T-cell (primary cell): ENCODE measurements at regions not wholly inside any gene's neighbourhood (a gene's known extent, or its start where the extent isn't known, plus 50 kb on each side); places are given as distances from the start of the nearest gene placed in this dataset.

Experiments used
- ATAC-seq, 4 experiments: fragments of 200-7000 bp in 3 of 4; fragments of 150-1000 bp in 1 of 4; cut with Tn5 transposase; replicated peaks in 1 of 4; 1 replicate in 3 of 4; 2 replicates in 1 of 4; pipeline ENCODE4 v1.10.0; 2021; ENCODE audit warnings: moderate library complexity in 3 of 4, mild to moderate bottlenecking in 2 of 4, moderate number of reproducible peaks in 1 of 4
- CTCF ChIA-PET, 2 donors: fragments of 300-600 bp; sonication (Branson Sonifier 250); formaldehyde crosslinking; loops; one replicate each; lab custom pipeline; 2022; ENCODE audit warnings: antibody characterized with exemption in 2 of 2; lab: Charles Lee
- POLR2A ChIA-PET, 2 donors: fragments of 300-600 bp; sonication (Branson Sonifier 250); formaldehyde crosslinking; loops; one replicate each; lab custom pipeline; 2022; ENCODE audit warnings: antibody characterized with exemption in 2 of 2; lab: Charles Lee
- DNase-seq, 35 experiments: peaks; one replicate each; pipeline versions ENCODE4 v3.0.0 to v3.0.0-alpha.2; 2013 to 2023
- H3K27ac ChIP-seq: one replicate; pipeline ENCODE4 v1.5.1; 2013; ENCODE audit warnings: low read length
- H3K27me3 ChIP-seq, 2 experiments: replicated peaks in 1 of 2; 1 replicate in 1 of 2; 2 replicates in 1 of 2; pipeline versions ENCODE4 v1.6.1 to v1.7.0; 2013; ENCODE audit warnings: low read length in 1 of 2, mixed read lengths in 1 of 2; ENCODE audit not compliant: control insufficient read depth in 2 of 2, insufficient read depth in 2 of 2; ENCODE audit errors: extremely low read depth in 1 of 2
- H3K36me3 ChIP-seq, 2 donors: 1 replicate in 1 of 2; 2 replicates in 1 of 2; pipeline versions ENCODE4 v1.6.1 to v1.7.0; 2013; ENCODE audit warnings: low read length in 1 of 2; ENCODE audit not compliant: control insufficient read depth in 2 of 2, insufficient read depth in 1 of 2; ENCODE audit errors: extremely low read depth in 1 of 2
- H3K4me1 ChIP-seq, 2 experiments: 1 replicate in 1 of 2; 2 replicates in 1 of 2; pipeline versions ENCODE4 v1.6.1 to v1.7.0; 2013; ENCODE audit warnings: low read length in 2 of 2, mixed read lengths in 1 of 2; ENCODE audit not compliant: insufficient read depth in 2 of 2, control insufficient read depth in 1 of 2; ENCODE audit errors: extremely low read depth in 1 of 2
- H3K4me3 ChIP-seq, 2 donors: 1 replicate in 1 of 2; 2 replicates in 1 of 2; pipeline versions ENCODE4 v1.5.1 to v1.7.0; 2013; ENCODE audit warnings: mild to moderate bottlenecking in 2 of 2, low read length in 1 of 2, moderate library complexity in 1 of 2; ENCODE audit not compliant: control insufficient read depth in 1 of 2; ENCODE audit errors: extremely low read depth in 1 of 2
- H3K9me3 ChIP-seq: 2 replicates; pipeline ENCODE4 v1.7.0; 2013
- H3K27ac Mint-ChIP-seq, 2 donors: one replicate each; pipeline ENCODE4 v1.8.0; 2020 to 2021; ENCODE audit warnings: mild to moderate bottlenecking in 2 of 2, mixed read lengths in 2 of 2
- H3K27me3 Mint-ChIP-seq, 2 donors: one replicate each; pipeline ENCODE4 v1.8.0; 2021 to 2022; ENCODE audit warnings: mixed read lengths in 2 of 2
- H3K36me3 Mint-ChIP-seq: one replicate; pipeline ENCODE4 v1.8.0; 2021; ENCODE audit warnings: mixed read lengths
- H3K4me1 Mint-ChIP-seq, 3 donors: one replicate each; pipeline ENCODE4 v1.8.0; 2020 to 2022; ENCODE audit warnings: mixed read lengths in 3 of 3, mild to moderate bottlenecking in 1 of 3
- H3K4me3 Mint-ChIP-seq, 3 donors: one replicate each; pipeline ENCODE4 v1.8.0; 2020 to 2022; ENCODE audit warnings: mild to moderate bottlenecking in 3 of 3, mixed read lengths in 3 of 3, moderate library complexity in 3 of 3
- H3K9me3 Mint-ChIP-seq, 3 donors: one replicate each; pipeline ENCODE4 v1.8.0; 2020 to 2022; ENCODE audit warnings: mixed read lengths in 3 of 3
- WGBS: methylation state at CpG from one replicate; pipeline ENCODE4 v1.1.5; 2013; ENCODE audit warnings: missing lambda C conversion rate; ENCODE audit not compliant: insufficient coverage; 5-methylcytosine and 5-hydroxymethylcytosine counted together

DNA sequence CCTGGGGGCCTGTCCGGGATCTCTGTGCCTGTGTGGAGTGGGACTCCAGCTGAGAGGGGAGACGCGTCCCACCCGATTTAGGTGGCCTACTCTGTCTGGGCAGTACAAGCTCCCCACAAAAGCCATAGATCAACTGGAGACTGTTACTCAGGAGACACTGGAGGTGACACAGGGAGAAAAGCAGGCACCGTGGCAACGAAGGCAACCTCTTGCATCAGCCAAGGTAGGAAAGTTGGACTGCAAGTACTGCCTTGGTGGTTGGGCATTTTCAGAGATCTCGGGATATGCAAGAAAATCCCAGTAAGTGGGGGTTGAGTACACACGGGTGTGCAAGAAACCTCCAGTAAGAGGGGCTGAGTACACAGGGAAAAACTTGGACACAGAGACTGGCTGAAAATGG, 1060.0 kb upstream of the MIR17HG start:
- Histone ChIP-seq H3K36me3 (no peaks in the 10 kb centered on the region), H3K4me3 (no peak overlapping the region), H3K4me1 (no peaks in the 10 kb centered on the region), H3K27ac (no peak overlapping the region), H3K27me3 (no peaks in the 10 kb centered on the region), H3K9me3 (no peaks in the 10 kb centered on the region)
- WGBS: 95% methylated on average over 4 of the region's 8 CpGs
- H3K36me3 Mint-ChIP-seq: no peaks in the 10 kb centered on the region
- CTCF ChIA-PET: no interaction called here
- no peaks in the 10 kb centered on the region for H3K4me1 Mint-ChIP-seq
- no peak overlapping the region for H3K27ac Mint-ChIP-seq
- POLR2A ChIA-PET: no interaction called here
- DNase-seq (no peak), ATAC-seq (no peak)
- peaks cover 7 to 21% (median 21%) of the 10 kb centered on the region in 3 donors for H3K9me3 Mint-ChIP-seq
- no peak overlapping the region for H3K4me3 Mint-ChIP-seq
- no peaks in the 10 kb centered on the region for H3K27me3 Mint-ChIP-seq

GRCh38 chr13:90293793-90294361, 1053.6 kb upstream of the MIR17HG start:
- Mint-ChIP-seq H3K9me3 (peaks cover 3 to 22% (median 16%) of the 10 kb centered on the region in 3 donors), H3K4me1 (no peaks in the 10 kb centered on the region), H3K27me3 (no peaks in the 10 kb centered on the region), H3K36me3 (no peaks in the 10 kb centered on the region), H3K4me3 (no peak overlapping the region), H3K27ac (no peak overlapping the region)
- no peaks in the 10 kb centered on the region for H3K27me3 ChIP-seq
- POLR2A ChIA-PET: no interaction called here
- no peak overlapping the region for H3K4me3 ChIP-seq
- no peaks in the 10 kb centered on the region for H3K9me3 ChIP-seq
- no peak for DNase-seq
- no peaks in the 10 kb centered on the region for H3K36me3 ChIP-seq
- ATAC-seq: no peak
- 75% methylated on average over 4 of the region's 7 CpGs for WGBS
- CTCF ChIA-PET: no interaction called here
- H3K27ac ChIP-seq: no peak overlapping the region
- H3K4me1 ChIP-seq: no peaks in the 10 kb centered on the region

GRCh38 chr13:90299238-90299637, 1048.2 kb upstream of the MIR17HG start:
- Histone ChIP-seq H3K27me3 (no peaks in the 10 kb centered on the region), H3K27ac (no peak overlapping the region), H3K36me3 (no peaks in the 10 kb centered on the region), H3K4me3 (no peak overlapping the region), H3K4me1 (no peaks in the 10 kb centered on the region), H3K9me3 (no peaks in the 10 kb centered on the region)
- peaks cover 6 to 15% (median 6%) of the 10 kb centered on the region in 3 donors for H3K9me3 Mint-ChIP-seq
- POLR2A ChIA-PET: no interaction called here
- 50% methylated on average over 1 of the region's 5 CpGs for WGBS
- H3K4me1 Mint-ChIP-seq: no peaks in the 10 kb centered on the region
- H3K36me3 Mint-ChIP-seq: no peaks in the 10 kb centered on the region
- no peaks in the 10 kb centered on the region for H3K27me3 Mint-ChIP-seq
- ATAC-seq (no peak), DNase-seq (no peak)
- H3K27ac Mint-ChIP-seq: no peak overlapping the region
- H3K4me3 Mint-ChIP-seq: no peak overlapping the region
- CTCF ChIA-PET: no interaction called here

- ChIA-PET CTCF (no interaction called here), POLR2A (no interaction called here)
- no peak overlapping the region for H3K4me3 Mint-ChIP-seq
- no peak for DNase-seq
- H3K4me1 Mint-ChIP-seq: no peaks in the 10 kb centered on the region
- no peak for ATAC-seq
- Histone ChIP-seq H3K27me3 (no peaks in the 10 kb centered on the region), H3K9me3 (no peaks in the 10 kb centered on the region), H3K36me3 (no peaks in the 10 kb centered on the region), H3K4me1 (no peaks in the 10 kb centered on the region), H3K27ac (no peak overlapping the region), H3K4me3 (no peak overlapping the region)
- H3K27me3 Mint-ChIP-seq: no peaks in the 10 kb centered on the region
- H3K27ac Mint-ChIP-seq: no peak overlapping the region
- WGBS: no CpG with 5 or more reads among the region's 2 CpGs
- no peaks in the 10 kb centered on the region for H3K36me3 Mint-ChIP-seq
- H3K9me3 Mint-ChIP-seq: peaks cover 6 to 15% (median 6%) of the 10 kb centered on the region in 3 donors
Observed at GRCh38 chr13:90300015-90300414, 1047.5 kb upstream of the MIR17HG start.

GRCh38 chr13:90302107-90302506, 1045.4 kb upstream of the MIR17HG start:
- Histone ChIP-seq H3K9me3 (no peaks in the 10 kb centered on the region), H3K36me3 (no peaks in the 10 kb centered on the region), H3K4me1 (no peaks in the 10 kb centered on the region), H3K27ac (no peak overlapping the region), H3K4me3 (no peak overlapping the region), H3K27me3 (no peaks in the 10 kb centered on the region)
- no peak for DNase-seq
- Mint-ChIP-seq H3K9me3 (peaks cover 6 to 18% (median 6%) of the 10 kb centered on the region in 3 donors), H3K4me3 (no peak overlapping the region), H3K4me1 (no peaks in the 10 kb centered on the region), H3K27ac (no peak overlapping the region), H3K36me3 (no peaks in the 10 kb centered on the region), H3K27me3 (no peaks in the 10 kb centered on the region)
- ATAC-seq: no peak
- CTCF ChIA-PET: no interaction called here
- WGBS: no CpG with 5 or more reads among the region's 1 CpG
- POLR2A ChIA-PET: no interaction called here

DNA sequence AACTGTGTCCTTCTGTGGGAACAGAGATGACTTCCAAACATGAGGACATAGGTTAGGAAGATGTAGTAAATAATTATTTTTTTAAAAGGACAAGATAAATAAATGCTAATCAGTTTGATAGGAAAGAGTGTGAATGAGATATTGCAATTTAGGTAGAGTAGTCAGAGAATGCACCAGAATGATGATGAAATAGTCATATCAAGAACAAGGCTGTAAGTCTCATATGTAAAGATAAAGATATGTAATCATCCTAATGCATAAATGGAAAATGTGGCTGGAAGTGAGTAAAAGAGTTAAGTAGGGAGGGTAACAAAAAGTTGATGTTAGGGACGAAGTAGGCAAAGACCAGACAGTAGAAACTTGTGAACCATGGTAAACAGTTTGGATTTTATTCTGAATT, 1041.7 kb upstream of the MIR17HG start:
- H3K36me3 Mint-ChIP-seq: no peaks in the 10 kb centered on the region
- H3K4me1 Mint-ChIP-seq: no peaks in the 10 kb centered on the region
- peaks cover 2 to 10% (median 5%) of the 10 kb centered on the region in 3 donors for H3K9me3 Mint-ChIP-seq
- H3K36me3 ChIP-seq: no peaks in the 10 kb centered on the region
- no peak overlapping the region for H3K4me3 Mint-ChIP-seq
- POLR2A ChIA-PET: no interaction called here
- no peak overlapping the region for H3K27ac Mint-ChIP-seq
- ATAC-seq: no peak
- H3K4me1 ChIP-seq: no peaks in the 10 kb centered on the region
- H3K27ac ChIP-seq: no peak overlapping the region
- H3K4me3 ChIP-seq: no peak overlapping the region
- 75% methylated on average over 1 of the region's 1 CpG for WGBS
- CTCF ChIA-PET: no interaction called here
- DNase-seq: no peak
- no peaks in the 10 kb centered on the region for H3K27me3 ChIP-seq
- no peaks in the 10 kb centered on the region for H3K9me3 ChIP-seq
- no peaks in the 10 kb centered on the region for H3K27me3 Mint-ChIP-seq

- Histone ChIP-seq H3K36me3 (no peaks in the 10 kb centered on the region), H3K9me3 (no peaks in the 10 kb centered on the region), H3K27ac (no peak overlapping the region), H3K27me3 (no peaks in the 10 kb centered on the region), H3K4me3 (no peak overlapping the region), H3K4me1 (no peaks in the 10 kb centered on the region)
- no peak for ATAC-seq
- H3K27ac Mint-ChIP-seq: no peak overlapping the region
- H3K27me3 Mint-ChIP-seq: no peaks in the 10 kb centered on the region
- DNase-seq: no peak
- ChIA-PET CTCF (no interaction called here), POLR2A (no interaction called here)
- no CpG with 5 or more reads among the region's 6 CpGs for WGBS
- peaks cover 2 to 14% (median 10%) of the 10 kb centered on the region in 3 donors for H3K9me3 Mint-ChIP-seq
- no peaks in the 10 kb centered on the region for H3K36me3 Mint-ChIP-seq
- H3K4me3 Mint-ChIP-seq: no peak overlapping the region
- no peaks in the 10 kb centered on the region for H3K4me1 Mint-ChIP-seq
Observed at GRCh38 chr13:90307136-90307535, 1040.4 kb upstream of the MIR17HG start.
